KG1 (cell line): ENCODE measurements at regions not wholly inside any gene's neighbourhood (a gene's known extent, or its start where the extent isn't known, plus 50 kb on each side); places are given as distances from the start of the nearest gene placed in this dataset.
"Not testable (repeated sequence)": the region's sequence is repeated elsewhere in the genome, so short reads cannot be mapped to it uniquely, and the experiment has no call there.

Experiments used
- DNase-seq: peaks from one replicate; lab custom pipeline; 2025; lab: John Stamatoyannopoulos, UW

- no peak for DNase-seq
These were observed 72.5 kb downstream of the FAM50B start for GRCh38 chr6:3921663-3922062.

- DNase-seq, result not testable (repeated sequence)
These were observed 73.4 kb downstream of the FAM50B start for GRCh38 chr6:3922619-3923018.

- not testable (repeated sequence) for DNase-seq
These were observed 76.3 kb downstream of the FAM50B start for GRCh38 chr6:3925223-3926149.

- DNase-seq, result no peak
These were observed 76.9 kb downstream of the FAM50B start for GRCh38 chr6:3926150-3926482.

DNA sequence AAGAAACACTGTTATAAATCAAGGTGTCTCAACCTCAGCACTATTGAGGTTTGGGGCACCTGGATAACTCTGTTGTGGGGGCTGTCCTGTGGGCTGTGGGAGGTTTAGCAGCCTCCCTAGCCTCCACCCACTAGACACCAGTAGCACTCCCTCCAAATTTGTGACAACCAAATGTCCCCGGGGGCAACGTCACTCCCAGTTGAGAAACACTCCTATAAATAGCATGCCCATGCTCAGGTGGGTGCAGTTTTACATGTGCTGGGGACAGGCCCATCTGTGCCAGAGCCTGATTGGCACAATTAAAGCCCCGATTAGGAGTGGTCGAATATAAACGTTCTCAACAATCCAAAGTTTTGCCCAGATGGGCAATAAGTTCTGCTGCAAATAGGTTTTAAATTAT is 78.9 kb downstream of the FAM50B start:
- DNase-seq, result no peak

DNA sequence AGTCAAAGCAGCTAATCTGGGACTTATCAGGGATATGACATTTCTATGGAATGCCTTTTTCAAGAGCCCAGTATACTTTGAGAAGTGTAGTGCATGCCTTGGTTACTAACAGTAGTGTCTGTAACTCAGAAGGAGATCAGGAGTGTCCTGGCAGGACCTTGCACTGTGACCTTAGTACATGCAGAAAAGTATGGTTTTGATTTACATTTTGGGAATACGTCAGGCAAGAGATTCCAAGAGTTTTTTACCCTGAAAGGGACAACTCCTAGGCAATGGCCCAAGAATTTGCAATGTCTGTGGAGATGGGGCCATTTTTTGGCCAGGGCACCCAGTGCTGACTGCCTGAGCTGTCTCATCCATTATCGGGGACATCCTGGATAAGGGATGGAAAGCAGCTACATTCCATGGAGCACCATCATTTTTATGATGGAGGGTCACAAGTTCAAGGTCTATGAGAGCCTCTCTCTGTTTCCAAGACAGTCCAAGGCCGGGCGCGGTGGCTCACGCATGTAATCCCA is 80.2 kb downstream of the FAM50B start:
- no peak for DNase-seq

GRCh38 chr6:3937438-3937837 is 88.3 kb downstream of the FAM50B start:
- no peak for DNase-seq

DNA sequence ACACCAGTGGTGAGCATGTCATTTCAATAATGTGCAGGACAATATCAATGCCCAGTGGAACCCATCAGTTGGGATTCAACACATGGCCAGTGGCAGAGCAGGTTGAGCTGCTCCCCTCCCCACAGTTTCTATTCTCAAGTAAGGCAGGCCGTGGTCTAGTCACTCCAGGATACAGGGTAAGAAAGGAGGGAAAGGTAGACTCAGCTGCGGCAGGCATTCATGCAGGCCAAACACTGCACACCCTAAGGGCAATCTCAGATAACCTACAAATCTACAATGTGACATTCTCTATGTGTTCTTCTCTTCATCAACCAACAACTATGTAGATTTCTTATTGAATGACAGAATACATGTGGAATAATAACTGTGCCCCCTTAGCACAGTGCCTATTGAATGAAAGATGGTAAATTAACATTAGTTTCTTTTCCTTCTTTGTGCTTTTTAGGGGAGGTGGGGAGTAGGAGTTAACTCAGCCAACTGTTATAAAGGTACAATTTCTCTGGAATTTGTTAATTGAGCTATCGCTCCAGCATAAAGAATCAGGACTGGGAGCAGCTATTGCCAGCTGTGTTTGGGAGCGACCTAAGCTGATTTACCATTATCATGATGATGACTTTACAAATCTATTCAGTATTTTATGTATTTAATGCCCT is 89.7 kb downstream of the FAM50B start:
- no peak for DNase-seq

DNA sequence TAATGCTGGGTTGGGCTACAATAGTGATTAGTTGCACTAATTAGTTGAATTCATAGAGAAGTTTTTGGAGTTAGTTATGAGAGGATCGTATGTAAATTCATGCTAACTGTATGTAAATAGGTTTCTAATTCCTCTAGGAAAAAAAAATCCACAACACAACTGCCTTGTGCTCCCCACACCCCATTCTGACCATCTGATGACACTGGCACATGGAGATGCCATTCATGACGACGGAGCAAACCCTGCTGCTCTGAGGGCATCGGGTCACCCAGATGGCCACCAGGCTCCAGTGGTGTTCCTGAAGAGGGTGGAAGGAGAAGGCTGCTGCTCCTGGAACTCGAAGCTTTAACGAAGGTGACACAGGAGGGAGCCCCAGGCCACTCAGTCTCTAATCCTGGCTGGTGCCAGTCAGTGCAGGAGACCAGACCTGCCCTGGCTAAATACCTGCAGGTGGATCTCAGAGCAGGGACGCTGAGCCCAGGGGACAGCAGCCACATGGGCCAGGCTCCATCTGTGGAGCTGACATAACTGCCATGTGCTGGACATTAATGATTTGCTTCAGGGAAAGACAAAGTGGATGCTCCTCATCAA is 90.3 kb downstream of the FAM50B start:
- no peak for DNase-seq

DNA sequence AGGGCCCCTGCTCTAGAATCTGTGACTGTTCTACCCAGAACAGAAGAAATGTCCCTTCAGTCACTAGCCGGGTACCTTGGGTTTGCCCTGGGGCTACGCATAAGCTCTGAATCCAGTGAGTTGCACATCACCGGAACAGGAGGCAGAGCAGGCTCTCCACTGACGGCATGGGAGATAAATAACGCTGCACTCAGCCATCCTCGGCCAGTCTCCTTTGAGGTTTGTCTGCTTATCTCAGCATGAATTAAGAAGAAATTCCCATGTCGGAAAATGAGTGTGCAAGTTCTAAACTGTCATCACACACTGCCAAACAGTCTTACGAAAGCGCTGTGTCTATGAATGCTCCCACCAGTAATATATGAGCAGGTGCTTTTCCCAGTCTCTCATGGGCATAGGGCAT is 90.8 kb downstream of the FAM50B start:
- no peak for DNase-seq

GRCh38 chr6:3940703-3941102 is 91.5 kb downstream of the FAM50B start:
- no peak for DNase-seq

DNA sequence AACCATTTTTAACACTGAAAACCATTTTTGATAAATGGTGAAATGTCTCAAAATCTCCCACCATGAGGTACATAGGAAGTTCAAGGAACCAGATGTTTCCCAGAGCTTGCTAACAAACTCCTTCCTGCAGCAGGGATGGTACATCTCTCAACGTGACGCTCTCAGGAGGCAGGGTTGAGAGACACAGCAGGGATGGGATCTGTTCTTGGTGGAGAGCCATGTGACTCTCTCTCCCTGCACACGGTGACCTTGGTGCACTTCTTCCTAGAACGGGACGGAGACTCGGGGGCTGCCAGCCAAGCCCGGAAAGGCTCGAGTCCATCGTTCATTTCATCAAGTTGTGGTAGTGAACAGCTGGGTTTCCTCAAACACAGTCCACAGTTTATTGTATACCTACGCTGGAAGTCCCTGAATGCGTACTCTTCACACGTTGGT is 94.2 kb downstream of the FAM50B start:
- DNase-seq, result no peak

DNA sequence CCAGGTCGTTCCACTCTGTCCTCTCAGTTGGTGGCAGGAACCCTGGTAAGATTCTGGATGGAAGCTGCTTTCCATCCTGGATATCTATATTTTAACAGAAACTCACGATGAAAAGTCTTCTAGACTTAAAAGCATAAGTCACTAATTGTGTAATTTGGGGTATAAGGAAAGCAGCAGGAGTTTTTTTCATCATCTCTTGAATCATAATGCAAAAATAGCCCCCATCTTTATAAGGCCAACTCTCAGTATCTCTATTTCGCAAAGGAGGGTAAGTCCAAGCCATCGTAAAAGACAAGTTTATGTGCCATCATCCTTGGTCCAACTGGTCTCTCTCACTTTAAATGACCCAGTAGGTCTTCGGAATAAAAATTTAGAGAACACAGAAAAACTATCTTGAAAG is 95.1 kb downstream of the FAM50B start:
- no peak for DNase-seq

DNA sequence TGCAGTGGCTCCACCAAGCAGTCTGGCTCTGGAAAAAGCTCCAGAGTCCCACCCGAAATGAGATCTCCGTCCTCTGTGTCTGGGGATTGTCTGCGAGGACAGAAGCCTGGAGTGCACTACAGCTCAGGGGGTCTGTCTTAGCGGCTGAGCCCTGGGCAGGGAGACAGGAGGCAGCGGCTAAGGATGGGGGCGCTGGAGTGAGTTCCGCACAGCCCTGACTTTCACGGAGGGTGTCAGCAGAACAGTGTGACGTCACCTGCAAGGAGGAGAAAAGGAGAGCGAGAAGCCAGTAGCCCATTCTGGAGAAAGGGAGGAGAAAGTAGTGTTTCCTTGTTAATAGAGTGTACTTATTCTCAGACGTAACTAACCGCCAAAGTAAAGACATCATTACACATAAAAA is 97.6 kb downstream of the FAM50B start:
- no peak for DNase-seq

DNA sequence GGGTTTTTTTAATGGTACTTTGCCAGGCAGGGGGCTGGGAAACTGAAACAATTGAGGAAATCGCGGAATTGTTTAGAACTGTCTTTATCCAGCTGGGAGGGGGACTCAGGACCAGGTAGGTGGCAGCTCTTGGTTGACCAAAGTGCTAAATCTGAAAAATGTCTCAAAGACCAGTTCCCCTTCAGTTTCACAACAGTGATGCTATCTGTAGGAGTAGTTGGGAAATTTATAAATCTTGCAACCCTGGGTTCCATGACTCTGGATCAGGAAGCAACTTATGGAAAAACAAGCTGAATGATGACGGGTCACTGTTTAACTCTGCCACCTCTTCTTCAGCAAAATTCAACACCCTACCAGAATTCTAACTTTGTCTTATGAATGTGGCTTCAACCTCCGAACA is 99.7 kb downstream of the FAM50B start:
- DNase-seq, result no peak

DNA sequence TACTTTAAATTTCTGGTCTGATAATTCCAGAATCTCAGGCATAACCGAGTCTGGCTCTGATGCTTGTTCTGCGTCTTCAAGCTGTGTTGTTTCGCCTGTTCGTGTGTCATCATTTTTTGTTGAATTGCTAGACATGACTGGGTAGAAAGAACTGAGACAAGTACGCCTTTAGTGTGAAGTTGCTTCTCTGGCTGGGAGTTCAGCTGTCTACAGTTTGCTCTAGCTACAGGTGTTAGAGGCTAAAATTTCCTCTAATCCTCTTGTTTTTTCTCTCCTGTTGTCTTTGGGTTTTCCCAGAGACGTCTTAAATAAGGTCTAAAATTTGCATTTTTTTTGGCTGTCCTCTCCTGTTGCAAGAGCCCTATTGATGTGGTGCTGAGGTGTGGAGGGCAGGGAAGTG is 100.3 kb downstream of the FAM50B start:
- DNase-seq, result no peak

GRCh38 chr6:3956054-3956453 is 106.9 kb downstream of the FAM50B start:
- DNase-seq, result no peak

DNA sequence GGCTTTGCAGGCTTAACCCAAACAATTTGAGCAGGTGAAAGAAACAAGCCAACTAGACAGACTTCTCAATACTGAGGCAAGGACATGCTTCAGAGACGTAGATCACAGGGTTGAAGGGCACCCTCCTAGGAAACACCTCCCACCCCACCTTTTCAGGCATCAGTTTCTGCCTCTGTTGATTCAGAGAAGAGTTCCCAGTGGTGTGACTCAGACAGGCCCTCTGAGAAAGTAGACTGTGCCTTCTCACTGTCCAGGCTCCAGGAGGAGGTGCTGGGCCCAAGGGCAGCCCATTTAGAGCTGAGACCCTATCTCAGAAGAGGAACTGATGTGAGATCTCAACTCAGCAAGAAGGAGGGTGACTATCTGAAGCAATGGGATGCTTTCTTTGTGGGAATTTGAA is 108.1 kb downstream of the FAM50B start:
- no peak for DNase-seq

DNA sequence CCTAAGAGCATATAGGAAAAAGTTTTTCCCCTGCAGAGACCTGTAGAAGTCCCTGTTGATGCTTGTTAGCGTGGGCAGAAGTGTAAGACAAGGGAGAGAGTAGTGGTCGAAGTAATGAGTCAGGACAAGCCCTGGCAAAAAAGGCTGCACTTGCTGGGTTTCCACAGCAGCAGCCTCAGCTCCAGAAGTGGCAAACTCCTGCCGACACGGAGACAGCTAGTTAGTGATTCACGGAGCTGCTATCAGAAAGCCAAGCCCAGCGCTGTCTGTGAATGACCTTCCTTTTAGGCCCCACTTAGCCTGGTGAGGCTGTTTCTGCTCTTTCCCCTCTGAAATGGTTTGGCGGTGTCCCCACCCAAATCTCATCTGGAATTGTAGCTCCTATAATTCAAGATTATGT is 109.1 kb downstream of the FAM50B start:
- DNase-seq, result no peak

DNA sequence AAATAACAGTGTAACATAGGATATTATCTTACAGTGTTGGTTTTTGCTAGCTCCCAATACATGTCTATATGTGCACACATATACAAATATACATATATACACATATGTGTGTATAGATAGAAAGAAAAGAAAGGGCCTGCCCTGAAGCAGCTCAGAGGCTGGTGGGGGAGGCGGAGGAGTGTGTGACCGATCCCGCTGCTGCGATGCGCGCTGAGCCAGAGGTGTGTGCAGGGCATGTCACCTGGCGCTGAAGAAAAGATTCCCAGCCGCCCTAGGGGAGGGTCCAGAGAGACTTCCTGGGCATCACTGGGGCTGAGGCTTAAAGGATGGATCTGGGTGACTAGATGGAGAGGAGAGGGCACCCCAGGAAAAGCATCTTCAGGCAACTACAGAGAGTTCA is 110.2 kb downstream of the FAM50B start:
- no peak for DNase-seq

- DNase-seq, result no peak
These were observed 111.7 kb downstream of the FAM50B start for GRCh38 chr6:3960754-3961361.

DNA sequence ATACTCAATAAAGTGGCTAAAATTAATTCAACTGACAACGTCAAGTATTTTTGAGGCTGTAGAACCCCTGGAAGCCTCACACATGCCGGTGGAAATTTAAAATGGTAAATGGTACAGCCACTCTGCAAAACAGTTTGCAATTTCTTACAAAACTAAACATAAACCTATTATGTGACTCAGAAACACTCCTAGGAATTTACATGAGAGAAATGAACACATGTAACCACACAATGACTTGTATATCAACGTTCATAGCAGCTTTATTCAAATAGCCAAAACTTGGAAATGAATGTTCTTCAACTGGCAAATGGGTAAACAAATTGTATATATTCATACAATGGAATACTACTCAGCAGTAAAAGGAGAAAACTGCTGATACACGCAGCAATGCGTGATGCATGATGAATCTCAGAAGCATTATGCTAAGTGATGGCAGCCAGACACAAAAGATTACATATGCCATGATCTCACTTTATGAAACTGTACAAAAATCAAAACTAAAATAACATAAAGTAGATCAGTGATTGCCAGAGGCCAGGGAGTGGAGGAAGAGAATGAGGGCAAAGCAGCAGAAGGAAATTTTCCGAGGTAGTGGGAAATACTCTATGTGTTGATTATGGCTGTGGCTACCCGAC is 112.5 kb downstream of the FAM50B start:
- no peak for DNase-seq
